Upper lobe of left lung (tissue), 6 donors: ENCODE measurements at regions not wholly inside any gene's neighbourhood (a gene's known extent, or its start where the extent isn't known, plus 50 kb on each side); places are given as distances from the start of the nearest gene placed in this dataset.
"Not testable (repeated sequence)": the region's sequence is repeated elsewhere in the genome, so short reads cannot be mapped to it uniquely, and the experiment has no call there.

Experiments used
- ATAC-seq, 2 donors: fragments of 200-7000 bp; cut with Tn5 transposase; one replicate each; pipeline ENCODE4 v1.9.1; 2022; ENCODE audit warnings: mild to moderate bottlenecking in 2 of 2, moderate library complexity in 2 of 2; ENCODE audit not compliant: low FRiP score in 2 of 2
- DNase-seq, 2 donors: peaks; one replicate each; pipeline ENCODE4 v3.0.0-alpha.2; 2019 to 2020
- H3K27ac ChIP-seq, 4 donors: fragments of 200-600 bp; sonication (generic); one replicate each; pipeline ENCODE4 v1.5.1; 2016 to 2019
- H3K27me3 ChIP-seq, 4 donors: fragments of 200-600 bp; sonication (generic); one replicate each; pipeline ENCODE4 v1.5.1; 2017 to 2019
- H3K36me3 ChIP-seq, 4 donors: fragments of 200-600 bp; sonication (generic); one replicate each; pipeline ENCODE4 v1.5.1; 2016 to 2019
- H3K4me1 ChIP-seq, 4 donors: fragments of 200-600 bp; sonication (generic); one replicate each; pipeline ENCODE4 v1.5.1; 2018 to 2019
- H3K4me3 ChIP-seq, 4 donors: fragments of 200-600 bp; sonication (generic); one replicate each; pipeline ENCODE4 v1.5.1; 2017 to 2019; ENCODE audit warnings: mild to moderate bottlenecking in 2 of 4, moderate library complexity in 1 of 4
- H3K9me3 ChIP-seq, 4 donors: fragments of 200-600 bp; sonication (generic); one replicate each; pipeline ENCODE4 v1.5.1; 2018 to 2019
- CTCF ChIP-seq, 6 experiments: fragments of 450-650 bp in 4 of 6; fragments of 200-600 bp in 2 of 6; sonication (generic) in 2 of 6; IDR thresholded peaks; one replicate each; pipeline ENCODE4 v1.5.1; 2016 to 2019; ENCODE audit warnings: antibody characterized with exemption in 6 of 6
- WGBS, 2 donors: methylation state at CpG; one replicate each; pipeline ENCODE4 v1.1.5; 2017 to 2018; 5-methylcytosine and 5-hydroxymethylcytosine counted together
- donor health status: DM: no; HTN: no; CAD: no; lungs with moderate emphysema.
- donor health status: DM: no; HTN: yes; CAD: no; lungs with severe emphysema.

DNA sequence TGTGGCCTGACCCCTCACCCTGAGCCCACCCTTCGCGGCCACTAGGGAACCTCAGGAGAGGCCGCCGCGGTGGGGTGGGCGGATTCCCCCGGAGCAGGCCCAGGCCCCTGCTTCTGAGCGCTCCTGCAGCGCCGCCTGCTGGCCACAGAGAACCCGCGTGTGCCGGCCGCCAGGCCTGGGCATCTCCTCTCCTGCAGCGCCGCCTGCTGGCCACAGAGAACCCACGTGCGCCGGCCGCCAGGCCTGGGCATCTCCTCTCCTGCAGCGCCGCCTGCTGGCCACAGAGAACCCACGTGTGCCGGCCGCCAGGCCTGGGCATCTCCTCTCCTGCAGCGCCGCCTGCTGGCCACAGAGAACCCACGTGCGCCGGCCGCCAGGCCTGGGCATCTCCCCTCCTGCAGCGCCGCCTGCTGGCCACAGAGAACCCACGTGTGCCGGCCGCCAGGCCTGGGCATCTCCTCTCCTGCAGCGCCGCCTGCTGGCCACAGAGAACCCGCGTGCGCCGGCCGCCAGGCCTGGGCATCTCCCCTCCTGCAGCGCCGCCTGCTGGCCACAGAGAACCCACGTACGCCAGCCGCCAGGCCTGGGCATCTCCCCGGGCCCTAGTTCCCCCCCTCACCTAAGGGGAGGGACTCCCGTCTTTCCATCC is 126.1 kb downstream of the METRNL start:
- H3K9me3 ChIP-seq, ATAC-seq, H3K36me3 ChIP-seq, H3K4me3 ChIP-seq, H3K27me3 ChIP-seq, H3K27ac ChIP-seq: not testable (repeated sequence)
- DNase-seq: peak; percentile 30 to 95
- H3K4me1 ChIP-seq: peaks cover 21 to 32% (median 21%) of the 10 kb centered on the region in 4 donors
- WGBS, 2 donors: 95% methylated on average over 8 of the region's 50 CpGs; no CpG with 5 or more reads in 1 of the 2 donors
- TF ChIP-seq CTCF (IDR thresholded peaks at IDR 0.05): peak; percentile 72 to 96 (median 86)

DNA sequence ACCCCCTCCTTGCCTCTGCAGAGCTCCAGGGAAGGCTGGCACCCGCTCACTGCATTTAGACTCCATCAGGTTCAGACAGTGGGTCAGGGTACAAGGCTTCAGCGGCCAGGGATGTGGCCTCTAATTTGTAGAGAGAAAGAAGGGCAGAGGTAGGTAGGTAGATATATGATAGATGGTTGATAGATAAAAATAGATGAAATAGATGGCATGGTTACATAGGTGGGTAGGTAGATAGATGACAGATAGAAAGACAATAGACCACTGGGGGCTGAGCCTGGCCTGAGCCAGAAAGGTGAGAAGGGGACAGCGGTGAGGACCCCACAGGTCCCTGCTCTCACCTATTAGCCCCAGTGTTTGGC is 126.6 kb downstream of the METRNL start:
- H3K36me3 ChIP-seq, ATAC-seq, DNase-seq, H3K4me3 ChIP-seq, H3K27me3 ChIP-seq, H3K27ac ChIP-seq, H3K9me3 ChIP-seq: not testable (repeated sequence)
- 79 to 96% methylated on average over 3 of the region's 3 CpGs for WGBS, 2 donors
- peaks cover 16 to 27% (median 16%) of the 10 kb centered on the region in 4 donors for H3K4me1 ChIP-seq

GRCh38 chr17:83206819-83207588 is 127.6 kb downstream of the METRNL start:
- H3K27me3 ChIP-seq, H3K9me3 ChIP-seq, H3K36me3 ChIP-seq, H3K4me3 ChIP-seq, ATAC-seq, H3K27ac ChIP-seq: not testable (repeated sequence)
- H3K4me1 ChIP-seq: peaks cover 6 to 17% (median 11%) of the 10 kb centered on the region in 4 donors
- 87% methylated on average over 6 of the region's 15 CpGs; no CpG with 5 or more reads in 1 of the 2 donors for WGBS, 2 donors
- peak; percentile 20 for DNase-seq

- ATAC-seq, H3K36me3 ChIP-seq, H3K9me3 ChIP-seq, H3K4me3 ChIP-seq, H3K27me3 ChIP-seq, H3K27ac ChIP-seq, H3K4me1 ChIP-seq: not testable (repeated sequence)
- no CpG with 5 or more reads among the region's 1 CpG for WGBS, 2 donors
- peak in 1 of 2 donors; percentile 21 for DNase-seq
Observed at GRCh38 chr17:83247001-83247400, 167.6 kb downstream of the METRNL start.
